Neural cell (in vitro differentiated cells): ENCODE measurements at regions not wholly inside any gene's neighbourhood (a gene's known extent, or its start where the extent isn't known, plus 50 kb on each side); places are given as distances from the start of the nearest gene placed in this dataset.

Experiments used
- H2AFZ ChIP-seq: fragments of 200-600, 300-800 bp; sonication (generic), shearing (Covaris generic); 2 replicates; pipeline ENCODE4 v1.6.0; 2014; ENCODE audit warnings: low read depth, mild to moderate bottlenecking, antibody characterized with exemption, low read length, moderate library complexity
- H3F3A ChIP-seq: fragments of 200-600 bp; shearing (Covaris generic); 2 replicates; pipeline ENCODE4 v1.6.1; 2016; ENCODE audit warnings: mild to moderate bottlenecking, moderate library complexity, mixed read lengths, antibody characterized with exemption, low read length; ENCODE audit not compliant: insufficient read depth, poor library complexity, severe bottlenecking
- H3K27ac ChIP-seq: fragments of 200-600, 300-800 bp; sonication (generic), shearing (Covaris generic); 2 replicates; pipeline ENCODE4 v1.5.1; 2014; ENCODE audit warnings: mild to moderate bottlenecking, low read length, moderate library complexity
- H3K27me3 ChIP-seq: fragments of 300-800, 200-600 bp; sonication (generic), shearing (Covaris generic); 2 replicates; pipeline ENCODE4 v1.6.0; 2014; ENCODE audit warnings: mild to moderate bottlenecking, low read depth, low read length, moderate library complexity; ENCODE audit not compliant: insufficient read depth
- H3K36me3 ChIP-seq: fragments of 300-800, 200-600 bp; sonication (generic), shearing (Covaris generic); 2 replicates; pipeline ENCODE4 v1.5.1; 2014; ENCODE audit warnings: mild to moderate bottlenecking, antibody characterized with exemption, low read length, moderate library complexity; ENCODE audit not compliant: insufficient read depth
- H3K4me2 ChIP-seq: fragments of 300-800, 200-600 bp; sonication (generic), shearing (Covaris generic); 2 replicates; pipeline ENCODE4 v1.6.0; 2014; ENCODE audit warnings: mild to moderate bottlenecking, low read length
- H3K4me3 ChIP-seq: fragments of 300-800, 200-600 bp; sonication (generic), shearing (Covaris generic); 2 replicates; pipeline ENCODE4 v1.5.1; 2014; ENCODE audit warnings: mild to moderate bottlenecking, low read length, moderate library complexity
- H3K79me2 ChIP-seq: fragments of 200-600 bp; shearing (Covaris generic); replicated peaks from 2 replicates; pipeline ENCODE4 v1.6.0; 2014; ENCODE audit warnings: mild to moderate bottlenecking, low read length, moderate library complexity; ENCODE audit not compliant: insufficient read depth
- H3K9ac ChIP-seq: fragments of 300-800, 200-600 bp; sonication (generic), shearing (Covaris generic); 2 replicates; pipeline ENCODE4 v1.6.1; 2016; ENCODE audit warnings: mild to moderate bottlenecking, low read length, mixed read lengths
- H3K9me2 ChIP-seq: fragments of 200-600 bp; shearing (Covaris generic); 2 replicates; pipeline ENCODE4 v1.6.1; 2016; ENCODE audit warnings: mild to moderate bottlenecking, low read length, mixed read lengths; ENCODE audit not compliant: insufficient read depth
- H3K9me3 ChIP-seq: fragments of 200-600, 300-800 bp; sonication (generic), shearing (Covaris generic); 2 replicates; pipeline ENCODE4 v1.6.1; 2016; ENCODE audit warnings: mild to moderate bottlenecking, mixed run types, low read length, moderate library complexity, mixed read lengths
- H4K20me1 ChIP-seq: fragments of 200-600 bp; shearing (Covaris generic); 2 replicates; pipeline ENCODE4 v1.6.1; 2016; ENCODE audit warnings: mild to moderate bottlenecking, mixed run types; ENCODE audit not compliant: insufficient read depth
- EP300 ChIP-seq: fragments of 450-650 bp; conservative IDR thresholded peaks from 2 replicates; pipeline ENCODE4 v1.6.1; 2014; ENCODE audit warnings: antibody characterized with exemption, mild to moderate bottlenecking, moderate library complexity; ENCODE audit not compliant: poor library complexity, severe bottlenecking
- EZH2 ChIP-seq: fragments of 200-600, 300-800 bp; shearing (Covaris generic), sonication (generic); IDR thresholded peaks from 2 replicates; pipeline ENCODE4 v1.6.1; 2014; ENCODE audit warnings: antibody characterized with exemption, low read length, borderline replicate concordance, mild to moderate bottlenecking; ENCODE audit not compliant: insufficient read depth, poor library complexity, severe bottlenecking
- MXI1 ChIP-seq: fragments of 450-650 bp; conservative IDR thresholded peaks from 2 replicates; pipeline ENCODE4 v1.6.1; 2014; ENCODE audit warnings: antibody characterized with exemption, mild to moderate bottlenecking; ENCODE audit not compliant: poor library complexity, severe bottlenecking
- POLR2AphosphoS5 ChIP-seq: IDR thresholded peaks from 2 replicates; pipeline ENCODE4 v1.6.1; 2012
- RAD21 ChIP-seq: fragments of 450-650 bp; conservative IDR thresholded peaks from 2 replicates; pipeline ENCODE4 v1.6.1; 2014; ENCODE audit warnings: antibody characterized with exemption, mild to moderate bottlenecking, moderate library complexity
- REST ChIP-seq: IDR thresholded peaks from 2 replicates; pipeline ENCODE4 v1.6.1; 2012; ENCODE audit warnings: borderline replicate concordance
- TAF1 ChIP-seq: IDR thresholded peaks from 2 replicates; pipeline ENCODE4 v1.6.1; 2012; ENCODE audit warnings: low read depth
- TF ChIP-seq, protein P1 (sequence below): fragments of 450-650 bp; IDR thresholded peaks from 2 replicates; pipeline ENCODE4 v1.5.1; 2014; ENCODE audit warnings: antibody characterized with exemption, mild to moderate bottlenecking, moderate library complexity; ENCODE audit not compliant: poor library complexity, severe bottlenecking

- H3K9me3 ChIP-seq, result no peaks in the 10 kb centered on the region
- no peaks in the 10 kb centered on the region for H3K36me3 ChIP-seq
- no peak overlapping the region for H3K9ac ChIP-seq
- no peak overlapping the region for H3K4me2 ChIP-seq
- H4K20me1 ChIP-seq, result no peaks in the 10 kb centered on the region
- TF ChIP-seq TAF1, result no peak
- TF ChIP-seq, protein P1, sequence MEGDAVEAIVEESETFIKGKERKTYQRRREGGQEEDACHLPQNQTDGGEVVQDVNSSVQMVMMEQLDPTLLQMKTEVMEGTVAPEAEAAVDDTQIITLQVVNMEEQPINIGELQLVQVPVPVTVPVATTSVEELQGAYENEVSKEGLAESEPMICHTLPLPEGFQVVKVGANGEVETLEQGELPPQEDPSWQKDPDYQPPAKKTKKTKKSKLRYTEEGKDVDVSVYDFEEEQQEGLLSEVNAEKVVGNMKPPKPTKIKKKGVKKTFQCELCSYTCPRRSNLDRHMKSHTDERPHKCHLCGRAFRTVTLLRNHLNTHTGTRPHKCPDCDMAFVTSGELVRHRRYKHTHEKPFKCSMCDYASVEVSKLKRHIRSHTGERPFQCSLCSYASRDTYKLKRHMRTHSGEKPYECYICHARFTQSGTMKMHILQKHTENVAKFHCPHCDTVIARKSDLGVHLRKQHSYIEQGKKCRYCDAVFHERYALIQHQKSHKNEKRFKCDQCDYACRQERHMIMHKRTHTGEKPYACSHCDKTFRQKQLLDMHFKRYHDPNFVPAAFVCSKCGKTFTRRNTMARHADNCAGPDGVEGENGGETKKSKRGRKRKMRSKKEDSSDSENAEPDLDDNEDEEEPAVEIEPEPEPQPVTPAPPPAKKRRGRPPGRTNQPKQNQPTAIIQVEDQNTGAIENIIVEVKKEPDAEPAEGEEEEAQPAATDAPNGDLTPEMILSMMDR, result no peak
- no peak for TF ChIP-seq MXI1
- no peak for TF ChIP-seq RAD21
- no peaks in the 10 kb centered on the region for H3F3A ChIP-seq
- no peak overlapping the region for H3K4me3 ChIP-seq
- no peak overlapping the region for H3K27ac ChIP-seq
- H2AFZ ChIP-seq, result no peak overlapping the region
- H3K27me3 ChIP-seq, result no peaks in the 10 kb centered on the region
- H3K79me2 ChIP-seq, result no peaks in the 10 kb centered on the region
- H3K9me2 ChIP-seq, result no peaks in the 10 kb centered on the region
Measured at GRCh38 chr4:18733961-18734360, 712.4 kb upstream of the LCORL start.

DNA sequence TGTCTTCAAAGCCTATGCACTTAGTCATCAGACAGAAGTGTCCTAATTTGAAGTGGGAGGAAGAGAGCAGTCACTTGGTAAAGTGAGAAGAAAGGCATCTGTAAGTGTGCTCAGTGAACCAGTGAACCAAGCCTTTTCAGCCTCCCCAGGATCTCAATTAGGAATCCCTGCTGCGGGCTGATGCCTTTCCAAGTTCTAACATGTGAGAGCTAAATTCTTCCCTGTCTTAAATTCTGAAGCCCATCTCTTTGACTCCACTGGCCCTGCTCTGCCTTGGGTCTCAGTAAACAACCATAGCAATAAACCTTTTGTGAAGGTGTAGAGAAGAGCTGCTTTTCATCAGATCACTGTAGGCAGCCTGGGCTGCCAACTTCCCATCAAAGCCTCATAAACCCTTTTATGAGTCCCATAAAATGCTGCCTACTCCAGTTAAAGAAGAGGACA, 701.2 kb upstream of the LCORL start:
- Histone ChIP-seq H3K27me3 (no peaks in the 10 kb centered on the region), H3K27ac (no peak overlapping the region), H3K9ac (no peak overlapping the region), H3K79me2 (no peaks in the 10 kb centered on the region), H4K20me1 (no peaks in the 10 kb centered on the region), H3F3A (no peaks in the 10 kb centered on the region), H3K9me2 (no peaks in the 10 kb centered on the region), H3K4me2 (no peak overlapping the region), H3K4me3 (no peak overlapping the region), H2AFZ (no peak overlapping the region), H3K36me3 (no peaks in the 10 kb centered on the region), H3K9me3 (no peaks in the 10 kb centered on the region)
- TF ChIP-seq EP300 (no peak), MXI1 (no peak), EZH2 (no peak), RAD21 (no peak), POLR2AphosphoS5 (no peak), TAF1 (no peak), REST (no peak)
